ENCODE measurements at regions not wholly inside any gene's neighbourhood (a gene's known extent, or its start where the extent isn't known, plus 50 kb on each side); places are given as distances from the start of the nearest gene placed in this dataset.

- no peak for DNase-seq
Measured at GRCh38 chr6:119626884-119627619, 277.5 kb upstream of the MAN1A1 start.

GRCh38 chr6:119620846-119621555, 271.4 kb upstream of the MAN1A1 start:
- DNase-seq: no peak

- no peak for DNase-seq
Measured at GRCh38 chr6:119614138-119614537, 264.6 kb upstream of the MAN1A1 start.

GRCh38 chr6:119612911-119613381, 263.4 kb upstream of the MAN1A1 start:
- no peak for DNase-seq

GRCh38 chr6:119612176-119612891, 262.8 kb upstream of the MAN1A1 start:
- no peak for DNase-seq

GRCh38 chr6:119610754-119611153, 261.2 kb upstream of the MAN1A1 start:
- DNase-seq: no peak

GRCh38 chr6:119610265-119610664, 260.7 kb upstream of the MAN1A1 start:
- no peak for DNase-seq

GRCh38 chr6:119609865-119610264, 260.3 kb upstream of the MAN1A1 start:
- DNase-seq: no peak

GRCh38 chr6:119608994-119609393, 259.4 kb upstream of the MAN1A1 start:
- DNase-seq: no peak

- DNase-seq: no peak
Measured at GRCh38 chr6:119604124-119604523, 254.6 kb upstream of the MAN1A1 start.

- no peak for DNase-seq
Measured at GRCh38 chr6:119603501-119603900, 253.9 kb upstream of the MAN1A1 start.

- no peak for DNase-seq
Measured at GRCh38 chr6:119602215-119603178, 252.9 kb upstream of the MAN1A1 start.

- no peak for DNase-seq
Measured at GRCh38 chr6:119598883-119599282, 249.3 kb upstream of the MAN1A1 start.

GRCh38 chr6:119594907-119595306, 245.3 kb upstream of the MAN1A1 start:
- no peak for DNase-seq

GRCh38 chr6:119591235-119591634, 241.7 kb upstream of the MAN1A1 start:
- no peak for DNase-seq

- DNase-seq: no peak
Measured at GRCh38 chr6:119590066-119590465, 240.5 kb upstream of the MAN1A1 start.

- no peak for DNase-seq
Measured at GRCh38 chr6:119587537-119587936, 238.0 kb upstream of the MAN1A1 start.

GRCh38 chr6:119586250-119586882, 236.8 kb upstream of the MAN1A1 start:
- DNase-seq: no peak

- DNase-seq: no peak
Measured at GRCh38 chr6:119584088-119584487, 234.5 kb upstream of the MAN1A1 start.

GRCh38 chr6:119581220-119581619, 231.7 kb upstream of the MAN1A1 start:
- no peak for DNase-seq

GRCh38 chr6:119575721-119576120, 226.2 kb upstream of the MAN1A1 start:
- no peak for DNase-seq

GRCh38 chr6:119568580-119568979, 219.0 kb upstream of the MAN1A1 start:
- DNase-seq: no peak

Data from activated CD4-positive, alpha-beta T cell treated with anti-CD3 and anti-CD28 coated beads, Interleukin-2, Interleukin-6, amounts not matched to agents 100 ng/mL and 50 ng/mL, durations not matched to agents 16 hours and 8 hours (primary cell).